PC-9 (cell line): ENCODE measurements at regions not wholly inside any gene's neighbourhood (a gene's known extent, or its start where the extent isn't known, plus 50 kb on each side); places are given as distances from the start of the nearest gene placed in this dataset.
"Not testable (repeated sequence)": the region's sequence is repeated elsewhere in the genome, so short reads cannot be mapped to it uniquely, and the experiment has no call there.

Source experiments
- BruUV-seq: library from RNA; stranded (reverse); fragments of 400-500 nt; replicated peaks from 2 replicates; lab custom pipeline; 2021; lab: Mats Ljungman, UMichigan
- CTCF ChIA-PET: fragments of 300-600 bp; sonication (Branson Sonifier 250); formaldehyde crosslinking; loops from one replicate; lab custom pipeline; 2022; ENCODE audit warnings: antibody characterized with exemption; lab: Charles Lee
- POLR2A ChIA-PET: fragments of 300-600 bp; sonication (Branson Sonifier 250); formaldehyde crosslinking; loops from one replicate; lab custom pipeline; 2022; ENCODE audit warnings: antibody characterized with exemption; ENCODE audit not compliant: unreplicated experiment; lab: Charles Lee
- DNase-seq, 2 experiments: peaks; one replicate each; pipeline versions ENCODE4 v3.0.0 to v3.0.0-alpha.2; 2015 to 2022; ENCODE audit warnings: mixed read lengths in 1 of 2
- H2AFZ ChIP-seq: fragments of 200-600 bp; sonication (generic); 2 replicates; pipeline ENCODE4 v1.8.1; 2017; ENCODE audit warnings: antibody characterized with exemption
- H3F3A ChIP-seq: fragments of 200-600 bp; sonication (generic); 2 replicates; pipeline ENCODE4 v1.8.1; 2017; ENCODE audit warnings: antibody characterized with exemption, mild to moderate bottlenecking, low read depth; ENCODE audit not compliant: insufficient read depth
- H3K27ac ChIP-seq: fragments of 200-600 bp; sonication (generic); 2 replicates; pipeline ENCODE4 v1.6.1; 2016; ENCODE audit warnings: mixed run types
- H3K27me3 ChIP-seq: fragments of 200-600 bp; sonication (generic); 2 replicates; pipeline ENCODE4 v1.6.1; 2016; ENCODE audit warnings: low read depth, mixed run types; ENCODE audit not compliant: insufficient read depth
- H3K36me3 ChIP-seq: fragments of 200-600 bp; sonication (generic); 2 replicates; pipeline ENCODE4 v1.6.1; 2016; ENCODE audit warnings: low read depth, mixed run types
- H3K4me1 ChIP-seq: fragments of 200-600 bp; sonication (generic); replicated peaks from 2 replicates; pipeline ENCODE4 v1.6.1; 2016; ENCODE audit warnings: mixed run types; ENCODE audit not compliant: insufficient read depth
- H3K4me2 ChIP-seq: fragments of 200-600 bp; sonication (generic); 2 replicates; pipeline ENCODE4 v1.6.1; 2017; ENCODE audit warnings: mixed run types
- H3K4me3 ChIP-seq: fragments of 200-600 bp; sonication (generic); 2 replicates; pipeline ENCODE4 v1.6.1; 2016; ENCODE audit warnings: mixed run types
- H3K79me2 ChIP-seq: fragments of 200-600 bp; sonication (generic); 2 replicates; pipeline ENCODE4 v1.6.1; 2017; ENCODE audit warnings: low read depth, mixed run types
- H3K9me2 ChIP-seq: fragments of 200-600 bp; sonication (generic); 2 replicates; pipeline ENCODE4 v1.8.1; 2017; ENCODE audit warnings: mild to moderate bottlenecking; ENCODE audit not compliant: insufficient read depth
- H3K9me3 ChIP-seq: fragments of 200-600 bp; sonication (generic); 2 replicates; pipeline ENCODE4 v1.8.1; 2016; ENCODE audit warnings: low read depth; ENCODE audit not compliant: insufficient read depth
- H4K20me1 ChIP-seq: fragments of 200-600 bp; sonication (generic); 2 replicates; pipeline ENCODE4 v1.8.1; 2017; ENCODE audit not compliant: insufficient read depth
- CTCF ChIP-seq: fragments of 200-600 bp; sonication (generic); conservative IDR thresholded peaks from 2 replicates; pipeline ENCODE4 v1.6.1; 2017; ENCODE audit warnings: mixed run types, antibody characterized with exemption, mild to moderate bottlenecking, moderate library complexity
- EZH2 ChIP-seq: fragments of 200-600 bp; sonication (generic); IDR thresholded peaks from 2 replicates; pipeline ENCODE4 v1.8.0; 2017; ENCODE audit warnings: antibody characterized with exemption, low read depth
- intact Hi-C: fragments of 100-400 bp; cut with micrococcal nuclease; formaldehyde crosslinking; loops from one replicate; pipeline ENCODE4 v1.10.0; 2022; ENCODE audit not compliant: unreplicated experiment

- Histone ChIP-seq H3K4me3 (no peak overlapping the region), H3K27me3 (no peaks in the 10 kb centered on the region), H2AFZ (no peak overlapping the region), H3K79me2 (no peaks in the 10 kb centered on the region), H3F3A (no peaks in the 10 kb centered on the region), H3K9me2 (no peaks in the 10 kb centered on the region), H3K9me3 (no peaks in the 10 kb centered on the region), H4K20me1 (no peaks in the 10 kb centered on the region), H3K36me3 (no peaks in the 10 kb centered on the region), H3K27ac (no peak overlapping the region), H3K4me2 (no peak overlapping the region), H3K4me1 (no peaks in the 10 kb centered on the region)
- intact Hi-C loops = no loop called here
- ChIA-PET POLR2A (no interaction called here), CTCF (no interaction called here)
- no peak for DNase-seq
- BruUV-seq = no TSS peak
- TF ChIP-seq EZH2 (no peak), CTCF (no peak)
Observed at GRCh38 chr3:163508206-163508605, 1570.1 kb downstream of the SI start.

- H3K36me3 ChIP-seq = no peaks in the 10 kb centered on the region
- intact Hi-C loops = no loop called here
- no peaks in the 10 kb centered on the region for H3F3A ChIP-seq
- H2AFZ ChIP-seq = no peak overlapping the region
- no peaks in the 10 kb centered on the region for H3K9me2 ChIP-seq
- no peaks in the 10 kb centered on the region for H3K27me3 ChIP-seq
- no peak overlapping the region for H3K4me3 ChIP-seq
- no peaks in the 10 kb centered on the region for H3K9me3 ChIP-seq
- no peak for DNase-seq
- no peak overlapping the region for H3K4me2 ChIP-seq
- ChIA-PET POLR2A (no interaction called here), CTCF (no interaction called here)
- BruUV-seq = no TSS peak
- H3K79me2 ChIP-seq = no peaks in the 10 kb centered on the region
- no peaks in the 10 kb centered on the region for H4K20me1 ChIP-seq
- no peak overlapping the region for H3K27ac ChIP-seq
- H3K4me1 ChIP-seq = no peaks in the 10 kb centered on the region
- TF ChIP-seq CTCF = no peak
- TF ChIP-seq EZH2 = no peak
Observed at GRCh38 chr3:163504974-163505373, 1573.3 kb downstream of the SI start.

- H3K4me1 ChIP-seq, H3K27ac ChIP-seq, CTCF ChIA-PET, H3K36me3 ChIP-seq, H3K9me2 ChIP-seq, H3K9me3 ChIP-seq, intact Hi-C loops, DNase-seq, H4K20me1 ChIP-seq, BruUV-seq, H3K79me2 ChIP-seq, H3F3A ChIP-seq, H3K27me3 ChIP-seq: not testable (repeated sequence)
- H2AFZ ChIP-seq = peak overlapping the region; percentile 70
- peak overlapping the region; percentile 45; the same call in 1 of the 2 replicates for H3K4me3 ChIP-seq
- POLR2A ChIA-PET = interaction anchor here (0.6 kb wide), 1 partner anchor 60 kb away, joined by 4 read pairs; no protein-coding TSS in a partner anchor
- peak overlapping the region; percentile 52 for H3K4me2 ChIP-seq
Observed at GRCh38 chr3:163499736-163500219, 1578.5 kb downstream of the SI start.

- H3K79me2 ChIP-seq, H3K27ac ChIP-seq, CTCF ChIA-PET, intact Hi-C loops, H4K20me1 ChIP-seq, DNase-seq, H3K9me2 ChIP-seq, H3K9me3 ChIP-seq, H3K4me2 ChIP-seq, POLR2A ChIA-PET, H3K36me3 ChIP-seq, H3F3A ChIP-seq, H3K27me3 ChIP-seq, BruUV-seq, H3K4me1 ChIP-seq, H3K4me3 ChIP-seq, H2AFZ ChIP-seq: not testable (repeated sequence)
Observed at GRCh38 chr3:163498842-163499735, 1579.2 kb downstream of the SI start.
